ENCODE measurements at regions not wholly inside any gene's neighbourhood (a gene's known extent, or its start where the extent isn't known, plus 50 kb on each side); places are given as distances from the start of the nearest gene placed in this dataset.

- TF ChIP-seq PATZ1 (CRISPR knock-in tag; IDR thresholded peaks at IDR 0.05; ENCODE audit: borderline replicate concordance): no peak
- TF ChIP-seq ARNTL (CRISPR knock-in tag; IDR thresholded peaks at IDR 0.05; ENCODE audit: borderline replicate concordance, low read depth): no peak
- no peak for TF ChIP-seq ZFP3 (CRISPR knock-in tag; IDR thresholded peaks at IDR 0.05)
- TF ChIP-seq GLIS3 (CRISPR knock-in tag; IDR thresholded peaks at IDR 0.05): no peak
- TF ChIP-seq, protein P1, sequence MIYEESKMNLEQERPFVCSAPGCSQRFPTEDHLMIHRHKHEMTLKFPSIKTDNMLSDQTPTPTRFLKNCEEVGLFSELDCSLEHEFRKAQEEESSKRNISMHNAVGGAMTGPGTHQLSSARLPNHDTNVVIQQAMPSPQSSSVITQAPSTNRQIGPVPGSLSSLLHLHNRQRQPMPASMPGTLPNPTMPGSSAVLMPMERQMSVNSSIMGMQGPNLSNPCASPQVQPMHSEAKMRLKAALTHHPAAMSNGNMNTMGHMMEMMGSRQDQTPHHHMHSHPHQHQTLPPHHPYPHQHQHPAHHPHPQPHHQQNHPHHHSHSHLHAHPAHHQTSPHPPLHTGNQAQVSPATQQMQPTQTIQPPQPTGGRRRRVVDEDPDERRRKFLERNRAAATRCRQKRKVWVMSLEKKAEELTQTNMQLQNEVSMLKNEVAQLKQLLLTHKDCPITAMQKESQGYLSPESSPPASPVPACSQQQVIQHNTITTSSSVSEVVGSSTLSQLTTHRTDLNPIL (CRISPR knock-in tag; IDR thresholded peaks at IDR 0.05; ENCODE audit: low read depth): no peak
- no peak for TF ChIP-seq POU6F1 (CRISPR knock-in tag; IDR thresholded peaks at IDR 0.05; ENCODE audit: borderline replicate concordance, low read depth)
- no peak for TF ChIP-seq ZFP30 (CRISPR knock-in tag; IDR thresholded peaks at IDR 0.05)
- no peak for TF ChIP-seq RARB (CRISPR knock-in tag; IDR thresholded peaks at IDR 0.05)
- TF ChIP-seq, protein P2, sequence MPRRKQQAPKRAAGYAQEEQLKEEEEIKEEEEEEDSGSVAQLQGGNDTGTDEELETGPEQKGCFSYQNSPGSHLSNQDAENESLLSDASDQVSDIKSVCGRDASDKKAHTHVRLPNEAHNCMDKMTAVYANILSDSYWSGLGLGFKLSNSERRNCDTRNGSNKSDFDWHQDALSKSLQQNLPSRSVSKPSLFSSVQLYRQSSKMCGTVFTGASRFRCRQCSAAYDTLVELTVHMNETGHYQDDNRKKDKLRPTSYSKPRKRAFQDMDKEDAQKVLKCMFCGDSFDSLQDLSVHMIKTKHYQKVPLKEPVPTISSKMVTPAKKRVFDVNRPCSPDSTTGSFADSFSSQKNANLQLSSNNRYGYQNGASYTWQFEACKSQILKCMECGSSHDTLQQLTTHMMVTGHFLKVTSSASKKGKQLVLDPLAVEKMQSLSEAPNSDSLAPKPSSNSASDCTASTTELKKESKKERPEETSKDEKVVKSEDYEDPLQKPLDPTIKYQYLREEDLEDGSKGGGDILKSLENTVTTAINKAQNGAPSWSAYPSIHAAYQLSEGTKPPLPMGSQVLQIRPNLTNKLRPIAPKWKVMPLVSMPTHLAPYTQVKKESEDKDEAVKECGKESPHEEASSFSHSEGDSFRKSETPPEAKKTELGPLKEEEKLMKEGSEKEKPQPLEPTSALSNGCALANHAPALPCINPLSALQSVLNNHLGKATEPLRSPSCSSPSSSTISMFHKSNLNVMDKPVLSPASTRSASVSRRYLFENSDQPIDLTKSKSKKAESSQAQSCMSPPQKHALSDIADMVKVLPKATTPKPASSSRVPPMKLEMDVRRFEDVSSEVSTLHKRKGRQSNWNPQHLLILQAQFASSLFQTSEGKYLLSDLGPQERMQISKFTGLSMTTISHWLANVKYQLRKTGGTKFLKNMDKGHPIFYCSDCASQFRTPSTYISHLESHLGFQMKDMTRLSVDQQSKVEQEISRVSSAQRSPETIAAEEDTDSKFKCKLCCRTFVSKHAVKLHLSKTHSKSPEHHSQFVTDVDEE (CRISPR knock-in tag; IDR thresholded peaks at IDR 0.05): no peak
- TF ChIP-seq PPARA (CRISPR knock-in tag; IDR thresholded peaks at IDR 0.05; ENCODE audit: borderline replicate concordance): no peak
- no peak for TF ChIP-seq TCF4 (CRISPR knock-in tag; IDR thresholded peaks at IDR 0.05; ENCODE audit: borderline replicate concordance)
- TF ChIP-seq TOX (CRISPR knock-in tag; IDR thresholded peaks at IDR 0.05; ENCODE audit: borderline replicate concordance): no peak
These were observed 193.4 kb downstream of the CD83 start for GRCh38 chr6:14310960-14311359.
